Pons (tissue), 1 donor: ENCODE measurements at regions not wholly inside any gene's neighbourhood (a gene's known extent, or its start where the extent isn't known, plus 50 kb on each side); places are given as distances from the start of the nearest gene placed in this dataset.
A peak's percentile ranks its signal among the peaks of the same experiment; 100 is the strongest.

ENCODE experiments used
- DNase-seq: peaks from one replicate; pipeline ENCODE4 v3.0.0-alpha.2; 2016; ENCODE audit warnings: low spot score

- no peak for DNase-seq
These were observed 94.6 kb upstream of the RASGRF1 start for GRCh38 chr15:79185199-79185598.

GRCh38 chr15:79184465-79184892 is 93.9 kb upstream of the RASGRF1 start:
- peak; percentile 72 for DNase-seq

- DNase-seq: no peak
These were observed 89.7 kb upstream of the RASGRF1 start for GRCh38 chr15:79180318-79180717.

- DNase-seq: no peak
These were observed 89.0 kb upstream of the RASGRF1 start for GRCh38 chr15:79179597-79179996.

GRCh38 chr15:79179108-79179561 is 88.6 kb upstream of the RASGRF1 start:
- no peak for DNase-seq

- DNase-seq: no peak
These were observed 88.0 kb upstream of the RASGRF1 start for GRCh38 chr15:79178594-79178993.

- no peak for DNase-seq
These were observed 85.6 kb upstream of the RASGRF1 start for GRCh38 chr15:79176151-79176550.

- no peak for DNase-seq
These were observed 82.4 kb upstream of the RASGRF1 start for GRCh38 chr15:79172801-79173460.

GRCh38 chr15:79172032-79172481 is 81.5 kb upstream of the RASGRF1 start:
- DNase-seq: no peak

- DNase-seq: no peak
These were observed 80.9 kb upstream of the RASGRF1 start for GRCh38 chr15:79171320-79172031.

GRCh38 chr15:79170256-79170664 is 79.7 kb upstream of the RASGRF1 start:
- no peak for DNase-seq

- no peak for DNase-seq
These were observed 79.0 kb upstream of the RASGRF1 start for GRCh38 chr15:79169526-79170133.

GRCh38 chr15:79168922-79169456 is 78.4 kb upstream of the RASGRF1 start:
- DNase-seq: peak; percentile 90

GRCh38 chr15:79167776-79168175 is 77.2 kb upstream of the RASGRF1 start:
- DNase-seq: no peak

GRCh38 chr15:79166311-79166955 is 75.9 kb upstream of the RASGRF1 start:
- DNase-seq: no peak

- no peak for DNase-seq
These were observed 73.9 kb upstream of the RASGRF1 start for GRCh38 chr15:79164465-79164864.

- DNase-seq: no peak
These were observed 73.5 kb upstream of the RASGRF1 start for GRCh38 chr15:79164043-79164442.

GRCh38 chr15:79163395-79163794 is 72.8 kb upstream of the RASGRF1 start:
- DNase-seq: no peak

GRCh38 chr15:79161837-79162508 is 71.4 kb upstream of the RASGRF1 start:
- DNase-seq: no peak

GRCh38 chr15:79160211-79160610 is 69.6 kb upstream of the RASGRF1 start:
- no peak for DNase-seq
